Nephron progenitor cell (in vitro differentiated cells): ENCODE measurements at regions not wholly inside any gene's neighbourhood (a gene's known extent, or its start where the extent isn't known, plus 50 kb on each side); places are given as distances from the start of the nearest gene placed in this dataset.

Experiments used
- DNase-seq: peaks from one replicate; pipeline ENCODE4 v3.0.0; 2021
- H3K27ac Mint-ChIP-seq: 2 replicates; pipeline ENCODE4 v1.8.0; 2021; ENCODE audit warnings: mild to moderate bottlenecking, moderate library complexity, mixed read lengths
- H3K27me3 Mint-ChIP-seq: 2 replicates; pipeline ENCODE4 v1.8.0; 2021; ENCODE audit warnings: mild to moderate bottlenecking, low read depth, mixed read lengths; ENCODE audit not compliant: poor library complexity
- H3K36me3 Mint-ChIP-seq: 2 replicates; pipeline ENCODE4 v1.8.0; 2021; ENCODE audit warnings: low read depth, mixed read lengths
- H3K4me1 Mint-ChIP-seq: 2 replicates; pipeline ENCODE4 v1.8.0; 2021; ENCODE audit warnings: mixed read lengths
- H3K4me3 Mint-ChIP-seq: 2 replicates; pipeline ENCODE4 v1.8.0; 2021; ENCODE audit warnings: mild to moderate bottlenecking, moderate library complexity, mixed read lengths
- H3K9me3 Mint-ChIP-seq: 2 replicates; pipeline ENCODE4 v1.8.0; 2021; ENCODE audit warnings: mild to moderate bottlenecking, moderate library complexity, mixed read lengths
- CTCF ChIP-seq: fragments of 200-600 bp; sonication (generic); IDR thresholded peaks from 2 replicates; pipeline ENCODE4 v1.5.0; 2021; ENCODE audit warnings: antibody characterized with exemption

- no peaks in the 10 kb centered on the region for H3K27me3 Mint-ChIP-seq
- no peak overlapping the region for H3K4me3 Mint-ChIP-seq
- no peak for TF ChIP-seq CTCF
- no peaks in the 10 kb centered on the region for H3K9me3 Mint-ChIP-seq
- H3K36me3 Mint-ChIP-seq, result no peaks in the 10 kb centered on the region
- no peak overlapping the region for H3K27ac Mint-ChIP-seq
- DNase-seq, result no peak
- no peaks in the 10 kb centered on the region for H3K4me1 Mint-ChIP-seq
These were observed 1444.5 kb upstream of the CADM2 start for GRCh38 chr3:83514130-83514914.

- Mint-ChIP-seq H3K4me1 (no peaks in the 10 kb centered on the region), H3K27ac (no peak overlapping the region), H3K4me3 (no peak overlapping the region), H3K36me3 (no peaks in the 10 kb centered on the region), H3K27me3 (no peaks in the 10 kb centered on the region), H3K9me3 (no peaks in the 10 kb centered on the region)
- no peak for DNase-seq
- no peak for TF ChIP-seq CTCF
These were observed 1443.7 kb upstream of the CADM2 start for GRCh38 chr3:83515123-83515522.

- Mint-ChIP-seq H3K4me3 (no peak overlapping the region), H3K4me1 (peaks cover 4% of the 10 kb centered on the region), H3K27ac (no peak overlapping the region), H3K27me3 (no peaks in the 10 kb centered on the region), H3K9me3 (no peaks in the 10 kb centered on the region), H3K36me3 (no peaks in the 10 kb centered on the region)
- peak; percentile 76 for TF ChIP-seq CTCF
- DNase-seq, result peak; percentile 60
These were observed 1435.2 kb upstream of the CADM2 start for GRCh38 chr3:83523470-83524073.

GRCh38 chr3:83524901-83525300, 1433.9 kb upstream of the CADM2 start:
- Mint-ChIP-seq H3K27ac (no peak overlapping the region), H3K27me3 (no peaks in the 10 kb centered on the region), H3K4me1 (peaks cover 4% of the 10 kb centered on the region), H3K9me3 (no peaks in the 10 kb centered on the region), H3K36me3 (no peaks in the 10 kb centered on the region), H3K4me3 (no peak overlapping the region)
- TF ChIP-seq CTCF, result no peak
- no peak for DNase-seq

GRCh38 chr3:83559082-83559481, 1399.7 kb upstream of the CADM2 start:
- H3K9me3 Mint-ChIP-seq, result peaks cover 20% of the 10 kb centered on the region
- no peak overlapping the region for H3K27ac Mint-ChIP-seq
- no peaks in the 10 kb centered on the region for H3K36me3 Mint-ChIP-seq
- H3K27me3 Mint-ChIP-seq, result no peaks in the 10 kb centered on the region
- H3K4me3 Mint-ChIP-seq, result no peak overlapping the region
- H3K4me1 Mint-ChIP-seq, result no peaks in the 10 kb centered on the region
- no peak for DNase-seq
- TF ChIP-seq CTCF, result no peak

GRCh38 chr3:83567935-83568334, 1390.9 kb upstream of the CADM2 start:
- Mint-ChIP-seq H3K9me3 (no peaks in the 10 kb centered on the region), H3K27me3 (no peaks in the 10 kb centered on the region), H3K4me1 (no peaks in the 10 kb centered on the region), H3K36me3 (no peaks in the 10 kb centered on the region), H3K27ac (no peak overlapping the region), H3K4me3 (no peak overlapping the region)
- DNase-seq, result no peak
- TF ChIP-seq CTCF, result no peak
